ENCODE measurements at regions not wholly inside any gene's neighbourhood (a gene's known extent, or its start where the extent isn't known, plus 50 kb on each side); places are given as distances from the start of the nearest gene placed in this dataset.

- TF ChIP-seq CTCF (IDR thresholded peaks at IDR 0.05) (no peak), EZH2 (IDR thresholded peaks at IDR 0.05; ENCODE audit: borderline replicate concordance, insufficient read depth, low read depth, low read length, poor library complexity, severe bottlenecking) (no peak)
Measured at GRCh38 chr12:84357314-84357713, 555.3 kb downstream of the SLC6A15 start.

All from B cell (primary cell).